Kasumi-1 (cell line): ENCODE measurements at regions not wholly inside any gene's neighbourhood (a gene's known extent, or its start where the extent isn't known, plus 50 kb on each side); places are given as distances from the start of the nearest gene placed in this dataset.
A peak's percentile ranks its signal among the peaks of the same experiment; 100 is the strongest.

Source experiments
- DNase-seq, 2 experiments: peaks; one replicate each; lab custom pipeline; 2025; lab: John Stamatoyannopoulos, UW

DNA sequence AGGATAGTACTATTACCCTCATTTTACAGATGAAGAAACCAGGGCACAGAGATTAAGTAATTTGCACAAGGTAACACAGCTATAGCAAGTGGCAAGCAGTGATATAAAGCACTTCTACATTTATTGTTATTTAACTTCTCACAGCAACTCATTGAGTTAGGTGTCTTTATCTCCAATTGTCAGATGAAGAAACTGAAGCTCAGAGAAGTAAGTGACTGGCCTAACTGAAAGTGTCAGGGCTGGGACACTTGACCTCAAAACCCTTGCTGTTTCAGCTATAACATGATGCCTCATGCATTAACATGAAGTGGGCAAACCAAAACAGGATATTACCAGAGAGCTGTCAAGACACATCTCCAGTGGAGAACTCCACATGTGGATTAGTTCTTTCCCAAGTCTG lies 65.8 kb upstream of the LEKR1 start:
- DNase-seq = no peak

DNA sequence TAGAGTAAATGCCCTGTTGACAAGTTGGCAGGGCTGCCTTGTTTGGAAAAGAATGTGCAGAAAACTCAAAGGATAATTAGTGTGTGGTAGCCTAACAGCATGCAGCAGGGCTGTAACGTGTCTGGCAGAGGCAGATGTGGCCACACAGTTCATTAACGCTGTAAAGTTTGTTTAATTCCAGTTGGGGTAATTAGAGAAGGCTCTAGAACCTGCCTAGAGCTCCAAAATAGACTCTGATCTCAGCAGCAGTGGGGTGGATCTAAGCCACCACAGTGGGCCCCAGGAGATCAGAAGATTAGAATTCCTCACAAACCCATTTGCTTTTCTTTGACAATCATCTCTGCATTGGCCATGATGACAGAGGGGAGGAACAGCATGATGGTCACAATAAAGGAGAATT lies 65.1 kb upstream of the LEKR1 start:
- no peak for DNase-seq

DNA sequence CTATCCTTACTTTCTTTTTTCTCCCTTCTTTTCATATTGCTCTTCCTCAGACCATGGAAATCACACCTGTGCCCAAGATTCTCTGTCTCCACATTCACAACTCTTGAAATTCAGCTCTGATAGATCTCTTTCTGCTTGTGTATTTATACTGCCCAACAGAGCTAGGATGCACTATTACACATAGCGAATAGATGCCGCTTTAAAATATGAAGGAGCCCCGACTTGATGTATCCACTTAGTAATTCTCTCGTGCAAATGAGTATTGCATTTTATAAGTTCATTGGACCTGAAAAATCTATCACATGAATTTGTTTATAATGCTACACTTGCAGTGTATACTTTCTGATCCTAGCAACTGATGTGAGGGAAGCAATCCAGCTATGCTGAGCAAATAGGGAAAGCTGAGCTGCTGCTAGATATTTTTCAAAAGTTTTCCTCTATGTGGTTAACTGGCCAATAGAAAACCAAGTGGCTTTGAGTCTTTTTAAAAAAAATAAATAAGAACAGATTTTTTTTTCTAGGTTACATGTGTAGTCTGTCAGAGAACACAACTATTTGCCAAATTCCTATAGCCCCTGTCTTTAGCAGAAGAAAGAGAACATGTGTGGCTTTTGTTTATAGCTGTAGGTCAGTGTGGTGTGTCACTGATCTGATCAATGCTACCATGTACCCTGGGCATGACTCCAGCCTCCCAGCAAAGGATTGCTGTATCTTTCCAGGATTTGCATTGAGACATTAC lies 64.3 kb upstream of the LEKR1 start:
- no peak for DNase-seq

DNA sequence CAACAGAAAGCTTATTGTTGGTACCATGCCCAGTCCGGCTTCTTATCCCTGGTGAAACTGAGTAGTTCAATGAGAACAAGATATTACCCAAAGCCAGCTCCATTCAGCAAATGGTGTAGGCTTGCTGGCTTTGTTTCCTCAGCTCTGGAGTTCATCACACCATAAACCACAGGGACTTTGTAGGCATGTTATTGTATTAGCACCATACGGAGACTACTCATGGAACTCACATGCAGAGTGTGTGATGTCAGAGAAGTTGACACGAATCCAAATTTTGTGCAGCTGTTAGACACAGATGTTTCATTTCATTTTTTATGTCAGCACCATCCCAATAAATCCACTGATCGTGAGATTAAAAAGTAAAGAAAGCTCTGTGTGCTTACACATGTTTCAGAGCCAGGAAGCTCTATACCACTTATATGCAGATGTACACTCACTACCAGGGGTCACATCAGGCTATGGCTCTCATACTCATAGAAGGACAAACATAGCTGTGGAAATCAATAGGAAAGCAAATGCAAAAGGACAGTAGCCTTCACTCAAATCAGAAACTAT lies 63.4 kb upstream of the LEKR1 start:
- DNase-seq = no peak

DNA sequence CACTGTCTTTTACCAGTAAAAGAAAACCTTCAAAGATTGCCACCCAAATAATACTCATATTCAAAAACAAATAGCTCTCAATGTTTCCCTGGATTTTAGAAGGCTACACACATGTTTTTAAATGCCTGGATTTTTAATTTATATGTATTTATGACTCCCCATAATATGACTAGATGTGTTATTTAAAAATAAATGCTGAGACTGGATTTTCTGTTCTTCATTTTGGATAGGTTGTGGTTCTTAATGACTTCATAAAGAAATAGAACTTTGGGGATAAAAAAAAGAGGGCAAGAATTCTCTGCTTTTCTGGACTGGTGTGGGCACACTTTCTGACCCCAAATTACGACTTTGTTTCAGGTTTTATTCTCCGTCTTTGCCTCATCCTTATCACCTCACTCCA lies 62.8 kb upstream of the LEKR1 start:
- no peak for DNase-seq

DNA sequence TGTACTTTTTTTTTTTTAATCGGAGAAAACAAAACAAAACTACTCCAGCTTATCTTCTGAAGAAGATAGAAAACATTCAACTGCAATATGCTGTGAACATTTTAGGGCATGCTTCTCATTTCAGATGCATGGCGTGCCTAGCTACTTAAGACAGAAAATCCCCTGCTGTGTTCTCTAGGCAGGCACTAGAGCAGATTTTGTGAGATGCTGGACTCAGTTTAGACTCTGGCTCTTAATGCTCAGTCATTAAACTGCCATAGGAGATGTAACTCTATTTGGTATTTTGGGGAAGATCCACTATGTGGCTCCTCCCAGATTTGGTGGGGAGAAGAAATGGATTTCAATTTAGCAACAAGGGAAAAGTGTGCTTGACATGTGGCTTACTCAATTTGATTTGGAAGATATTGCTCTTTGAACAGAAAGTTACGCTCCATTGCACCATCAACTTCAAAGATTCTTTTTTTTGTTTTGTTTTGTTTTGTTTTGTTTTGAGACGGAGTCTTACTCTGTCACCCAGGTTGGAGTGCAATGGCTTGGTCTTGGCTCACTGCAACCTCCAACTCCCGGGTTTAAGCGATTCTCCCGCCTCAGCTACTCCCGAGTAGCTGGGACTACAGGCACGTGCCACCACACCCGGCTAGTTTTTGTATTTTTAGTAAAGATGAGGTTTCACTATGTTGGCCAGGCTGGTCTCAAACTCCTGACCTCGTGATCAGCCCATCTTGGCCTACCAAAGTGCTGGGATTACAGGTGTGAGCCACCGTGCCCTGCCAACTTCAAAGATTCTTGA lies 62.0 kb upstream of the LEKR1 start:
- no peak for DNase-seq

DNA sequence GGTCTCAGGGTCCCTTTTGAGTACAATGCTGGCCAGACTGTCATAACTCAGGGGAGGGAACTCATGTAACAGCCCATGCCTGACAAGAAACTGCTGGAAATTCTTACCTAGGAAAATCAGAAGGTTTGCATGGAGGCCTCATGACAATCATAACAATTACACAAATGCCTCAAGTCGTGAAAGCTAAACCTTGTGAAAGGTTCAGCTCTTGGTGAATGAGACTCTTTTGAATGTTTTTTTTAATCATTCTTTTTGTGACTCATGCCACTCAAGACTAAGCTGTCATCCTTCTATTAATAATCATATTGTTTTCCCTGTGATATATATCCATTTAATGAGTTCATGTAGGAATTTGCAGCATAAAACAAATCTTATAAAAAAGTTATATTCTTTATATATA lies 61.4 kb upstream of the LEKR1 start:
- DNase-seq = no peak

DNA sequence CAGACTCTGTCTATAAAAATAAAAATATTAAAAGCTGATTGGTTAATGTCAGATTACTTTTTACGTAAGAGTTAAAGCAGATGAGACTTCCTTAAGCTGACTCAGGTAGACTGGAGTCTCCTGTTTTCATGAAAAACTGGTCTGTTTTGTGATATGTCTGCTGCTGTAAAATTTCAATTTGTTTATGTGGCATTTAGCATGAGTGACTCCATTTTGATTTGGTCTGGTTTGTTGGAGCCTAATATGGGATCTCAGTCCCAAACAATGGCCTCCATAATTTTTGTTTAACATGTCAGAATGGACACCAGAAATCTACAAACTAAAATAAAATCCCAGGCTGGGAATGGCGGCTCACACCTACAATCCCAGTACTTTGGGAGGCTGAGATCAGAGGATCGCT lies 57.8 kb upstream of the LEKR1 start:
- no peak for DNase-seq

DNA sequence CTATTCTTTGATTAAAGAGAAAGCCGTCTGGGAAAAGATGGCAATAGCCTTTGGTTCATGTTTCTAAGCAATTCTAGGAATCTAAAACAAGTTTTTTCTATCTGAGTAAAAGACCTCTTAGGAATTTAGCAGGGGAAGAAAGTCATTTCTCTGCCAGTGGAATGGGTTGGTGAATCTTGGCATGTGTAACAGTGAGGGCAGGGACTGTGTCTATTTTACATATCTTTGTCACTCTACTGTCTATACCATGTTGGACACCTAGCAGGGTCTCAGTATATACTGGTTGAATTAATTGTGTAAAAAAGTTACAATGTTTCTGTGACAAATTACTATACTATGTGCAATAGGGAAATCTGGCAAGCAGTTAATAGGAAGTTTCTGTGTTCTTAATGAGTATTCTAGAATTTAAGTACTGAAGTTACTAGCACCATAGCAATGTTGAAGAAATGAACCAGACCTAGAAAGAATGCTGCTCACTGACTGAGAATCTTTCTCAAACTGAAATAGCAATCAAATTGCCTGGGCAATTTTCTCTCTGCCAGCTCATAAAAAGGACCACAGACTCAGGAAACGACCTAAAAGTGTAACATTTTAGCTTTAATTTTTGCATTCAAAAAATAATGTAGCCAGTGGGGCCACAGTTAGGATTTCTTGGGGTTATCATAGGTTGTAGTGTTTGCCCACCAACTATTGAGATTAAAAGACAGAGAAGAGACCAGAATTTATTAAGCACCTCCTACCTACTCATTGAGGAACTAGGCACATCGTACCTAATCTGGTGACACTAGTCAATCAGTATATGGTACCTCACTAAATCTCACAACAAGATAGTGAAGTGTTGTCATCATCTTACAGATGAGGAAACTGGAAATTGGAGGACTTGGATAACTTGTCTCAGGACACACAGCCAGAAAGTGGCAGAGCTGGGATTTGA lies 56.2 kb upstream of the LEKR1 start:
- DNase-seq = no peak

DNA sequence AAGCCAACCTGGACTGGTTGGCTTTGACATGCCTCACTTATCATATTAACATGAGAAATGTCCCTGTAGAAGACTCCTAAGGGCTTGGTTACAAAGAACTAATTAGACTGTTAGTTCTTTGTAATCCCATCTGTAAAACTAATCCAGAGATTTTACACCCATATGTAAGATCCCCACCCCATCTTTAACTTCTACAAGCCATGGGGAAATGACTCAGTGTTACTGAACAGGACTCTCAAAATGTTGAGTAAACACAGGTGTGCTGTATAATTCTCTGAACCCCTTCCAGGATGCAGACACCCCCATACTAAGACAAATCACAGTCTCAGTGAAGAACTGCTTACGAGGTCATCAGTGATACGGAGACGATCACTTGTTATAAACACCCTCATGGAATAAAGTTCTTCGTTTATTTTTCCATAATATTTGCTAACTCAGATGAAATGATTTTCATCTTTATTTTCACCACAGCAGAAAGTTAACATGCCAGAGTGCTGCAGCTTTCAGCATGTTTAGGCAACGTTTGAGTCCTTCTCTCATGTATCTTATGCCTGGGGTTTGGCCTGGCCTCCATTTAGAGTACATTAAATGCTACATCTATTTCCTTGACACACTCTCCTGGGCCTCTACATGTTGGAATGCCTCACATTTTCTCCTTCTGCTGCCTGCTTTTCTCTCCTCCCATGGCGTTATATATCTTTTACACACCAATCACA lies 55.3 kb upstream of the LEKR1 start:
- no peak for DNase-seq

DNA sequence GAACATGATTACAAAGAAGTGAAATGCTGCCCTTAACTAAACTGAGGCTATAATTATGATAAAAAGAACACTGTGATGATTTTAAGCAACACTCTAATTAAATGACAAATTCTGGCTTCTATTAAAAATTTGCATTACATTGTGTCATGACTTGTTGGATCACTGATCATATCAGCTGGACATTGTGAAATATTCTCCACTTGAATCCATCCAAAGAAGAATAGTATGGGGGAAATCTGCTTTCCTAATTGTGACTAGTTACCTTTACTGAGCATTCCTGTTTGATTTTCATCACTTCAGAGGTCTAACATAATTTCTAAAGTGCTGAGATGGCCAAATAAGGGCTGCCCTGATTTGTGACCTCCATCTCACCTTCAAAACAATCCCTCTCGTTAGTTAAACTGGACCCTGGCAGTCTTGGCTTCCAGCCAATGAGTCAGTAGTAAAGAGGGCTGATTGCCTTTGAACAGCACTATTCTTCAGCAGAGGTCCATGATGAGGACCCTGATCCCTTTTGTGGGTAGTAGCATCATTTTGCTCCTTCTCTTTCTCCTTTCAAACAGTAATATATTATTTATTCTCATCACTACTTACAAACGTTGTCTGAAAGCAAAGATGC lies 53.5 kb upstream of the LEKR1 start:
- no peak for DNase-seq

DNA sequence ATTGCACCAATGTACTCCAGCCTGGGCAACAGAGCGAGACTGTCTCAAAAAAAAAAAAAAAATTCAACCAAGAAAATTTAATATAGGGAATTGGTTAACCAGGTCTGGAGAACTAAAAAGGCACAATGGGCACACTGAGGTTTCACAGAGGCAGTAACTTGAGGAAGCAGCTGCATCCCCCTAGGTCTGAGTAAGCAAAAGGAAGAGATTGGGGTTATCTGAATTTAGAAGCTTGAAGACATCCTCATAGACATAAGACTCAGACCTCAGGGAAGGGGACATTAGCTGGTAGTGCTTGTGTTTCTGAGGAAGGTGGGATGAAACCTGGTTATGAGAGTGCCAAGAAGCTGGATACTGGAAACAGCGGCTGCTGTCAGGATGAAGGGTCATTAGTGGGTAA lies 50.1 kb upstream of the LEKR1 start:
- DNase-seq = peak; percentile 41 to 46
